GM18508 (cell line): ENCODE measurements at regions not wholly inside any gene's neighbourhood (a gene's known extent, or its start where the extent isn't known, plus 50 kb on each side); places are given as distances from the start of the nearest gene placed in this dataset.

Experiments used
- ATAC-seq: cut with Tn5 transposase; IDR thresholded peaks from one replicate; pipeline ENCODE4 v1.9.1; 2021; ENCODE audit warnings: moderate number of reproducible peaks; ENCODE audit not compliant: insufficient read depth, unreplicated experiment

DNA sequence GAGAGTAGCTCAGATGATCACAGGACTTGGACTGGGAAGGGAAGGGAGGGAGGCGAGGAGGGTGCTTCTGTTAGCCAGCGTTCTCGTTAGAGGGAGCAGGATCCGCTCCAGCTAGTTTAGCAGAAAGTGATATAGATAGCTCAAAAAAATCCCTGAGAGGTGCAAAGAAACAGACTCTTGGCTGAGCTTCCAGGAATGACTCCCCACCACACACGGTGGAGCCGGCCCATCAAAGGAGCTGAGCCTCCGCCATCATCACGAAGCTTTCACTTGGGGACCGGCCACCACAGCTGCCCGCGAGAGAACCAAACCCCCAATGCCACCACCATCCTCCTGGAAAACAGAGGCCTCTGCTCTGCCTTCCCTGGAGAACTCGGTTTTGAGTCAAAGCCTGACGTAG lies 124.6 kb upstream of the BCL2L14 start:
- no peak for ATAC-seq

DNA sequence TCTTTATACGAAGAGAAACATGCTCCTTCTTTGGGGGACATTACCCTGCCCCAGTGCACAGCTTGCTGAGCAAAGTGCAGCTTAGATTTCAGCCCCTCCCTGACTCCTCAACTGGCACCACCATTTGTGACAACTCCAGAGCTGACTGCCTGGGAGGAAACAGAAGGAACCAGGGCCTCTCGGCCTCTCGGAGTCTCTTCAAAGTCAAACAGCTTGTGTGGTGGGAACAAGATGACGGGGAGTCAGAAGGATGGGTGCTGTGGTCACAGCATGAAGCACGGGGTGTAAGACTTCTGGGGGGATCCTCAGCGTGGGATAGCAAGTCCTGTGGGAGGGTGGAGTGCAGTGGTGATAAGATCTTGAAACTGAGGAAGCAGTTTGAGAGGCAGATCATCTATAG lies 123.5 kb upstream of the BCL2L14 start:
- ATAC-seq = no peak

DNA sequence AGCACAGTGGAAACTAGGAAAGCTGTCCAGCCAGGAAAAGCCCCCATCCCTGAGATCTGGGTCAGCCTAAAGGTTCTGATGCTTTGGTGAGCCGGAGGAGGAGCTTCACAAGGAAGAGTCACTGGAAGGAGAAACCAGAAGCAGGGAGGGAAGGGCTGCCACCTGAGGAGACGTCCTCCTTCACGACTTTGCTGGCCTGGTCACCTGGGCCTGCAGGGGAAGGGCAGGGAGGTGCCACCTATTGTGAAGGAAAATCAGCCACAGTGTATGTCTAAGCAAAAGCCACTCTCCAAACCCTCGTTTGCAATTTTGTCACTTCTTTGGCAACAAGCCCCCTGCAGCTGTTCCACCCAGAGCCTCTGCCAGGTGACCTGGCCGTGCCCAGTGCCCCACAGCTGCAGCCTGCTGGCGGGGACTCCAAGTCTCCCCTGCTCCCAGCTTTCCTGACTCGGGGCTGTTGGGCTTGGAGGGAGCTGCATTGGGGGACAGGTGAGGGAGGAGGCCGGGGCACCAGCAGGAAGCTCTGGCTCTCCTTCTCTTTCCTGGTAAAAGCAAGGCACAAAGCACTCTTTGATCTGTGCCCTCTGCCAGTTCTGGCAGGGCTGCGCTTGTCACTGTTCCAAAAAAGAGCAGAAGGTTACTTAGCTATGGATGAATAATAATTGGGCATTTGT lies 120.9 kb upstream of the BCL2L14 start:
- no peak for ATAC-seq

DNA sequence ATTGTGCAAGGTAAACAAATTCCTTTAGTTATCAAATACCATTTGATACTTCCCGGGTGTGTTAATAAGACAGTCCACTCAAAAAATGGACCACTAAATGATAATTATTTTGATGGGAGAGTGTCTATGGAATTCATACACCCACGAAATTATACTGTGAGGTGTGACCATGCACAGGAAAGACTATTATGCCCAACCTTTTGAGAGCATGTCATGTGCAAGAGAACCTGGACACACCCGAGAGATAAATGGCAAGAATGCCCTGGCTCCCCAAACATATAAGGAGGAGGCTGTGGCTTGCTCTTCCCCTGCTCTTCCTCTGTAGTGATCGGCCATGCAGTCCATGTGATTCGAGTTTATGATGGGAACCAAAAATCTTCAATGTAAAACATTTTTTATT lies 119.5 kb upstream of the BCL2L14 start:
- ATAC-seq = no peak

DNA sequence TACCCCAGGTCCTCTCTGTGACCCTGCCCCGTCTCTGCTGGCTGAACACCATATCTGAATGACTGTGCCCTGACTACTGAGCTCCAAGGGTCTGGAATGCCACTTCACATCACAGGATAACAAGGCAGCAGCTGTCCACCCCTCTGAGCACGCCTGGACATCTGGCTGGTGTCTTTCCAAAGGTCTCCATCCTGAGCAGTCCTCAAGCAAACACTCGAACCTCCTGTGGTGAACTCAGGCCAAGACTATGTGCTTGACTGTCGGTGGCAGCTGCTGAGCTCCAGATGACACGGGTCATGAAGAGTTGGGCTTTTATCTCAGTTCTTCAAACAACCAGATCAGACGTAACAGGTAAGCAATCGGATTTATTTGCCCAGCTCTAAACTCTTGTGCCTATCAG lies 117.2 kb upstream of the BCL2L14 start:
- no peak for ATAC-seq

DNA sequence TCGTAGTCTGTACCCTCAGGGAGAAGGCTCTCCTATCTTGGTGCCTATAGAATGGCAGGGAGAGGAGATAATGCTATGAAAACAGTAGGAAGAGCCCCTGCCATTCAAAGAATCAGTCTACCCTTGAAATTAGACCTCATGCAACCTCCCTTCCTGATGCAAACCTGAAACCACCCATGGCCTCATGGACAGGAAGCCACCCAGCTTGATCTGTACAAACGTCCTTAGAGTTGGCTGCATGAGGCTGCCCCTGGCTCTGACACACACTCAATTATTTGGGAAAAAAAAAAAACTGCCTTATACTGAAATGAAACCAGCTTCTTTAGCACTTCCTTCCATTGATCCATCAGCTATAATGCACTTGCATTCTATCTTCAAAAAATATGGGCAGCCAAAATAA lies 116.6 kb upstream of the BCL2L14 start:
- ATAC-seq = no peak

DNA sequence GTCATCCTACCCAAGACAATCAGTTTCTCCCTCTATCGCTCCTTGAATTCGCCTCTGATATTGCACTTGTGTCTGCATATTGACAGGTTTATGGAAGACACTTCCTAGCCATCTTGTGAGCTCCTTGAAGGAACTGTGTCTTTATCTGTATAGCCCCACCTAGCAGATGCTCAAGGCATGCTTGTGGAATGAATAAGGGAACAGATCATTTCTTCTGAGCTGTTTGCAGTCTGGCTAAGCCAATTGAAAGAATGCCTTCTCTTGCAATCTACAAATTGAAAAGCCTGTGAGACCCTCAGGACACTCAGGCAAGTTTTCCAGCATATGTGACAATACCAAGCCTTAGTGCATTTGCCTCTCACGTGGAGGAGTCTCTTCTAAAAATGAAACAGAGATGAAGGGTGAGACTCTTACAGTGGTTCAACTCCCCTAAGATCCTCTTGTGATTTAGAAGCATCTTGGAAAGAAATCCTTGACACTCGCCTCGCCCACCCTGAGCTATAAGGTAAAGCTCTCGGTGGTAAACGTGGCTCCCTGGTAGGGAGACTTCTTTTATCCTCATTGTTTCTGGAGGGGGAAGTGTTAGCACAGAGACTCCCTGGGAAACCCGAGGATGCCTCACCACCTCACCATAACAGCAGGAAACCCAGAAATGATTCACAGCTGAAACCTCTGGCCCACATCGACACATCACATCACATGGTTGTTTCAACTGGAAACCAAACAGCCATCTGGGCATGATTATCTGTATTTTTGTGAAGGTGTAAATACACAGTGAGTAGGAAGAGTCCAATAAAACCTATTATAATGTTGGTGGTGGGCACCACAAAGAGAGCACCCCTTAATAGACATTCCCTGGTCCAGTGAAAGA lies 112.3 kb upstream of the BCL2L14 start:
- ATAC-seq = no peak

DNA sequence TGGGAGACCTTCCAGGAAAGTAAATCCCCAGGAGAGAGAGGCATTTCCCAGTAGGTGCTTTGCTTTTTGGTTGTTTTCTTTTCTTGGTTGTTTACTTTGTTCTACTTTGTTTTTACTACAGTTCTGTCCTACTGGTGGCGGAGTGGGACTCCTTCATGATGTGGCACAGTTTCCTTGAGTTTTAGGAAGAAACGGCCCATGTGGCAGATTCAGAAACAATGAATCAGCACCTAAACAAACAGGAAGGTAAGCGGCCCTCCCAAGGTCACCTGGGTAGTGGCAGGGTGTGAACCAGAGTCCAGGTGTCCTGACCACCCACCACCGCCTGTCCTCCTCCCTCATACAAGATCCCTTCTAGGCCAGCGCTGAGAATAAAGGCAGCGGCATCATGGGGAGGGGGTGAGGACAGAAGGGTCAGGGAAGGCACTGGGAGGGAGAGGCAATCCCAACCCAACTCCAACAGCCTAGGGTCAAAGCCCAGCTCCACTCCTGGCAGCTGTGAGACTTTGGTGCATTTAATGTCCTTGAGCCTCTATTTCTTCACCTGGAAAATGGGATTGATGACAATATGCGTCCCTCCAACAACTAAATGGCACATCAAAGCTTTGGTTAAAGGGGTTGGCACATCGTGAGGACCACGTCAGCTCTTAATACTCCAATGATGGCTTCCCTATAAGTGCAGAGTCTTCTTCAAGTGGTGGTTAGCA lies 111.5 kb upstream of the BCL2L14 start:
- no peak for ATAC-seq

DNA sequence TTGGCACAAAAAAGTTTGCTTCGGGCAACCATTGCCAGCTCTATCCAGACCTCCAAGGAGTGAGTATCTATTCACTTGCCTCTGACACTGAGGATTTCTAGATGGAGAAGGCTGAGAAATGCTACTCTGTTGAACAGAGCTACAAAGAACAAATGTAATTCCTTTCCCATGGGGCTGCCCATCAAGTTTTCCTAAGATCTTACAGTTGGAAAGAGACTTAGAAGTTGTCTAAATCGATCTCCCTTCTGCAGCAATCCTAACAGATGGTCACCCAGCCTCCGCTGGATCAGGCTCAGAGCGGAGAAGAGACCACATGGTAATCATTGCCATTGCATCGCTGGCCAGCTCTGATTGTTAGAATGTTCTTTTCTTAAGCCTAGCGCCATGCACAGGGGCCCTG lies 110.1 kb upstream of the BCL2L14 start:
- no peak for ATAC-seq

DNA sequence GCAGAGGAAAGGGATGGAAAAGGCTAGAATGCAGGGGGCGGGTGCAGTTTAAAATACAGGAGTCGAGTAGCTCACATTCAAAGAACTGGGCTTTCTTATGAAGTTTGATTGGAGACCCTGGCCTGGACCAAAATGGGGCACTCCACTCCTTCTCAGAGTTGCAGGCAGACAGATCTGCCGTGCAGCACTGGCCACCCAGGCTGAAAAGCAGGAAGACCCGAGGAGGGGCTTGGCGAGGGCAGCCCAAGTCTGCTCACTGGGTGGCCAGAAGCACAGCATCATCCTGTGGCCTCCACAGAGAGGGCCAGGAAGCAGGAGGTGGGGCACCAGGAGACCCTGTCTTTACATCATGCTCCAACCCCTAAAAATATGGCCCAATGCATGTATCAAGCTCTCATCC lies 109.1 kb upstream of the BCL2L14 start:
- no peak for ATAC-seq

DNA sequence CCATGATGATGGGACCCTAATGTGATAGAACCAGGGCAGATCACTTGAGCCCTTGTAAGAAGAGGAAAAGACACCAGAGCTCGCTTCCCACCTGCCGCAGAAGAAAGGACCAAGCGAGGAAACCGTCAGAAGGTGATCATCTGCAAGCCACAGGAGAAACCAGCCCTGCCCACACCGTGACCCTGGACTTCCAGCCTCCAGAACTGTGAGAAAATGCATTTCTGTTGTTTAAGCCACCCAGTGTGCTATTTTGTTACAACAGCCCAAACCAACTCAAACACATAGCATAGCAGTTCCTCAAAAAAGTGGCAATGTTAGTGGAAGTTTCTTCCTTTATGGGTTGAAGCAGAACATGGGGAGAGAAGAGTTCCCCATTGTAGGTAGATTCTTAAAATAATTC lies 107.9 kb upstream of the BCL2L14 start:
- ATAC-seq = no peak

DNA sequence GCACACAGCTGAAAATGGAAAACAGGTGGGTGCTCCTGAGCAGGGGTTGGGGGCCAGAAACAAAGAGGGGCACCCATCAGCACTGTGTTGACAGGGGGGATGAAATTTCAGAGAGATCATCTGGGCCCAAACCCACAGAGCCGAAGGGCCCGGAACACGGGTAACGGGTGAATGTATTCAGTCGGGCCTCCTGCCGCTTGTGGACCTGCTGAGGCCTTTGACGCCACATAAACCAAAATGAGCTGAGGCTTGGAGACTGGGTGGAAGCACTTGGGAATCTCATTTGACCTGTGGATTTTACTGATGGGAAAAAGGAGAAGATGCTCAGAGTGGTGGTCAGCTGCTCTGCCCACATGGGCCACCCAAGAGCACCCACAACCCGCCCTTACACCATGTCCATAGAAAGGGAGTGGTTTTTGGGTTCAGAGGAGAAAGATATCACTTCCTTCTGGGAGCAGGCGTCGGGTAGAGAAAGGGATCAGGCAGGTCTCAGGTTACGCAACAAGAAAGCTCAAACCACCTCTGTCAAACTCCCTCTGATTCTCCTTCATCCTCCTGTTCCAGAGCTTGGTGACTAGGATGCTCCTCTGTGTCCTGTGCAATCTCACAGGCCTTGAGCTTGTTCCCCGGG lies 106.8 kb upstream of the BCL2L14 start:
- no peak for ATAC-seq

DNA sequence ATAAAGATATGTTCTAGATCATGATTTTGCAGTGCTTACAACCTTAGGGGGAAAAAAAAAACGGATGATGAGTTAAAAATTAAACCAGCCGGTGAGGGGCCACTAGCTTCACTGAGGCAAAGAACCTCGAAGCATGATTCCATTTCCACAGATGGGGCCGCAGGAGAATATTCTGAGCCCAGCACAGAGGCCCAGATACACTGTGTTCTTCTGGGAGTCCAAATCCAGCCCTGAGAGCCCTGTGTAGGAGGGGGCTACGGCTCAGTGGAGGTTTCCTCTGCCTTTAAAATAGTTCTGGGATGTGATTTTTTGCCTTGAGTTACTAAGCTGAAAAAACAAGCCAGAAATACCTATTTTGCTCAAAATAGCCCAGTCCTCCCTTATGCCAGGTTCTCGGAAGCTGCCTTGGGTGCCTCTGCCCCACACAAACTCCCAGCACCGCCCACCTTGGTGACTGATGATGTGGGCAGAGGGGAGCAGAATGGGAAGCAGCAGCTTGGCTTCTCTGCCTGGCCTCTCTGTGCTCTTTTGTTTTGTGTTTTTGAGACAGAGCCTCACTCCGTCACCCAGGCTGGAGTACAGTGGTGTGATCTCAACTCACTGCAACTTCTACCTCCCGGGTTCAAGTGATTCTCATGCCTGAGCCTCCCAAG lies 105.4 kb upstream of the BCL2L14 start:
- ATAC-seq = no peak

DNA sequence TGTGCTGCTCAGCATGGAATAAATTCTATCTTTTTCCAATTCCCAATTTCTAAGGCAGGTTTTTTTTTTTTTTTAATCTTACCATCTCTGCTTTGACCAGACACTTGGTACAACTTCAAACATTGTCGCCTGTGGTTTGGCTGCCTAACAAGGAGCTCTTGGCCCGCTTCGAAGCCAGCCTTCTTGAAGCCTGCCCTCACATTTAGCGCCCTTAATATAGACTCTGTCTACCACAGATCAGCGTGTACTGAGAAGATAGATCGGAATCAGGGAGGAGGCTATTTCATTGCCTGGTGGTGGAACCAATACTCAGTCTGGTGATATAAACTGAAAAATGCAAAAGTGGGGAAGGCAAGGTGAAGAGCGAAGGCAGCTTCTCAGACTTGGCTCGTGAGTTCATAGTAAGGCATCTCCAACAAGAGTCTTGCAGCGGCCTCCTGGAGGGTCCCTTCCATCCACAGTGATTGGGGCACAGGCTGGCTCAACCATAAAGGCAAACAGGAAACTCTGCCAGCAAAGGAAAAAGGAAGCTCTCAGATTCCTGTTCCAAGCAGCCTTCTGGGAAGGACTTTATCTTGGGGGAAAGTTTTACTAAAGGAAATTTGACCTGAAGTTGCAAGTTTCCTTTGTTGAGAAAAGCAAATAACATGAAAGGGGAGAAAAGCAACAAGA lies 103.2 kb upstream of the BCL2L14 start:
- ATAC-seq = no peak

DNA sequence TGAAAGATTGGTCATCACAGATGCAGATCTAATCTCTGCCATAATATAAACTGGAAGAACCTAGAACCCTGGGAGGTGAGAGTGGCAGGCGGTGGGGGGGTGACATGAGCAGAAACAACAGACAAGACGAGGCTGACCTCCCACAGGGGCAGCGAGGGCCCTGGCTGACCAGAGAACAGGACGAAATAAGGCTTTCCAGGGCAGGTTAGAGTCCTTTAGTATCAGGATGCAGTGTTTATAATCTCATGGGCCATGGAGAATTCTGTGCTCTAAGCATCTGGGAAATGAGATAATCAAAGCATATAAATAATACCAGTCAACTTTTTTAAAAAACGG lies 102.7 kb upstream of the BCL2L14 start:
- no peak for ATAC-seq

DNA sequence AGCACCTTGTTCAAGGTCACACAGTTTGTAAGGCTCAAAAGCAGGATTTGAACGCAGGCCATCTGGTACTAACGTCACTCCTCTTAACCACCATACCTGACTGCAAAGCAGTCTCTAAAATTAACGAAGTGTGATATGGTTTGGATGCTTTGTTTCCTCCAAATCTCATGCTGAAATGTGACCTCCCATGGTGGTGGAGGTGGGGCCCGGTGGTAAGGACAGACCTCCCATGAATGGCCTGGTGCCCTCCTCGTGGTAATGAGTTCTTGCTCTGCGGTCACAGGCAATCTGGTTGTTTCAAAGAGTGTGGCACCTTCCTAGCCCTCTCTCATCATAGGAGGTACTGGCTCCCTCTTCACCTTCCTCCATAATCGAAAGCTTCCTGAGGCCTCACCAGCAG lies 102.2 kb upstream of the BCL2L14 start:
- no peak for ATAC-seq

DNA sequence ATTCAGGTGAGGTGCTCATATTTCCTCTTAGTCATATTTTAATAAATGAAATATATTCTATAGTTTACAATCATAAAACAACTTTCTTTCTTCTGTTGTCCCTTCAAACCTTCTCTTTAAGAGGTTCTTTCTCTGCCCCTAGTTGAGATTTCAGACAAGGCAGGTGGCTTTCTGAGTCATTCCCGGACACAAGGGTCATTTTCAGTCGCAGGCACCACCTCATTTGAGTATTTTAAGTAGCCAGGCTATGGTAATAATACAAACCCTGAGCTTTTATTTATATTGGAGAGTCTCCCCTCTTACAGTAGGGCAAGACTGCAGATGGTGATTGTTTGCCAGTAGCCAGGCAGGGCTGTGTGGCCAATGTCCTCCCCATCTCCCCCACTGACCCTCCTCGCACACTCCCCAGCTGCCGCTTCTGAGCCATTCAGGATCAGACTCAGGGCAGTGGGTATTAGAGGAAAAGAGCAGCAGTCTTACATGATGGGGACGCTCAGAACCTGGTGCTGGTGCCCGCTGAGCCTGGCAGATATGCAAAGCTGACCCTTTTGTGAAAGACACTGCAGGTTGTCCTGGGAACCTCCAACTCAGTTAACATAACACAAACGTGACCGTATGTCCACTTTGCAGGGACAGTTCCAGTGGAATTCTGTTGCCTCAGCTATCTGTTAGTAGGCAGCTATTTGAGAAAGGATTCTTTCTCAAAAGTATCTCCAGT lies 101.1 kb upstream of the BCL2L14 start:
- peak; percentile 64 for ATAC-seq

DNA sequence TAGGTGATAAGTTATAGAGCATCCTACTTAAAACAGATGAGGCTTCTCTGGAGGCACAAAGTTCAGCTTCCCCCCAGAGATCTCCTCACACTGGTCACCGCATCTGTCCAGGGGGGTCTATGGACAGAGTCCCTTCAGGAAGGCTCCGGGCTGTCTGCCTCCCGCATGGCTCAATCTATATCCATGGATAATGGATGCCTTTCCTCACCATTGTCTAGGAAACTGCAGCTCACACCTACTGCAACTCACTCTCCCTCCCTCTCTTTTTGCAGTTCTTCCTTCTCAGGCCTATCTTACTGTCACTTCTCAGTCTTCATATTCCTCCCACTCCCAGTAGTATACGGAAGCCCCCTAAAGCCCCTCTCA lies 100.6 kb upstream of the BCL2L14 start:
- no peak for ATAC-seq

DNA sequence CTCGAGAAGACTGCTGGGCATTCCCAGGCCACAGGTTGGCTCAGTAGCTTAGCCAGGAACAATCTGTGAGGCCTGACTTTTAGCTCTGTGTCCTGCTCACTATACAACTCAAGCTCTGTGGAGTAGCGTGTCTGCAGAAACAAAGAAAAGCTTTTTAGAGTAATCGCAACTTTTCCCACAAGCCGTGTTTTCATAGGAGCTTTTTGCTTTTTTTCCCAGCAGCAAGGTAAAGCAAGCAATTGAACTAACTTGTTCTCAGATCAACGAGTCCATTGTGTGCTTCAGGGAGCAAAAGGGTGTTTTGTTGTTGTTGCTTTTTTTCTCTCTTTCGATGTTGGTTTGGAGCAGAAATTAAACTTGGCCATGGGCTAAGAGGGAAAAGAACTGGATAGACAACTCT lies 97.3 kb upstream of the BCL2L14 start:
- no peak for ATAC-seq
